Endothelial cell of umbilical vein (primary cell): ENCODE measurements at regions not wholly inside any gene's neighbourhood (a gene's known extent, or its start where the extent isn't known, plus 50 kb on each side); places are given as distances from the start of the nearest gene placed in this dataset.

ENCODE experiments used
- BruUV-seq: library from RNA; stranded (reverse); fragments of 400-500 nt; replicated peaks from 2 replicates; lab custom pipeline; 2021; lab: Mats Ljungman, UMichigan
- CTCF ChIA-PET: fragments of 300-600, 350-600 bp; sonication (Branson Sonifier 250); formaldehyde crosslinking; loops from one replicate; lab custom pipeline; 2021; ENCODE audit warnings: antibody characterized with exemption, inconsistent platforms; lab: Charles Lee
- POLR2A ChIA-PET: fragments of 300-600, 350-600 bp; sonication (Branson Sonifier 250); formaldehyde crosslinking; loops from one replicate; lab custom pipeline; 2021; ENCODE audit warnings: antibody characterized with exemption, inconsistent platforms; lab: Charles Lee
- DNase-seq: peaks from one replicate; pipeline ENCODE4 v3.0.0-alpha.2; 2011; ENCODE audit warnings: low read depth, low spot score
- FAIRE-seq: peaks from 2 replicates; lab custom pipeline; 2011; peaks lifted over from hg19 to GRCh38; lab: Jason Lieb, UNC
- H2AFZ ChIP-seq: 2 replicates; pipeline ENCODE4 v1.6.0; 2012; ENCODE audit warnings: low read depth, low read length, control low read depth, inconsistent platforms
- H3K27ac ChIP-seq: 2 replicates; pipeline ENCODE4 v1.5.1; 2011; ENCODE audit warnings: low read depth, mild to moderate bottlenecking, control low read depth, low read length, moderate library complexity; ENCODE audit not compliant: insufficient read depth
- H3K27me3 ChIP-seq, 2 experiments: 2 replicates each; pipeline versions ENCODE4 v1.6.0 to v1.6.1; 2011; ENCODE audit warnings: low read length in 2 of 2, mixed read lengths in 1 of 2; ENCODE audit not compliant: control insufficient read depth in 2 of 2, insufficient read depth in 2 of 2
- H3K36me3 ChIP-seq, 2 experiments: 2 replicates in 1 of 2; 3 replicates in 1 of 2; pipeline ENCODE4 v1.5.1; 2011; ENCODE audit warnings: low read length in 2 of 2, mild to moderate bottlenecking in 1 of 2, moderate library complexity in 1 of 2; ENCODE audit not compliant: control insufficient read depth in 2 of 2, insufficient read depth in 2 of 2; ENCODE audit errors: extremely low read depth in 1 of 2
- H3K4me1 ChIP-seq: 3 replicates; pipeline ENCODE4 v1.5.1; 2011; ENCODE audit warnings: mild to moderate bottlenecking, low read length; ENCODE audit not compliant: control insufficient read depth, insufficient read depth; ENCODE audit errors: extremely low read depth
- H3K4me2 ChIP-seq: 2 replicates; pipeline ENCODE4 v1.6.1; 2011; ENCODE audit warnings: low read length, control low read depth, mixed read lengths; ENCODE audit not compliant: insufficient read depth
- H3K4me3 ChIP-seq, 3 experiments: fragments of 200-600 bp in 1 of 3; sonication (generic), shearing (Covaris generic) in 1 of 3; replicated peaks in 1 of 3; 2 replicates each; pipeline ENCODE4 v1.5.1; 2011 to 2016; ENCODE audit warnings: control low read depth in 3 of 3, low read length in 3 of 3, mild to moderate bottlenecking in 2 of 3, inconsistent platforms in 1 of 3, low read depth in 1 of 3, moderate library complexity in 1 of 3; ENCODE audit not compliant: insufficient read depth in 1 of 3
- H3K79me2 ChIP-seq: 2 replicates; pipeline ENCODE4 v1.6.0; 2012; ENCODE audit warnings: low read length, inconsistent platforms; ENCODE audit not compliant: control insufficient read depth, insufficient read depth
- H3K9ac ChIP-seq: replicated peaks from 2 replicates; pipeline ENCODE3; 2011; ENCODE audit warnings: low read length, control low read depth; ENCODE audit not compliant: insufficient read depth; ENCODE audit errors: extremely low read depth
- H3K9me1 ChIP-seq: replicated peaks from 3 replicates; pipeline ENCODE4 v1.6.0; 2011; ENCODE audit warnings: mild to moderate bottlenecking, low read length; ENCODE audit not compliant: control insufficient read depth, insufficient read depth; ENCODE audit errors: extremely low read depth
- H3K9me3 ChIP-seq: replicated peaks from 2 replicates; pipeline ENCODE4 v1.5.1; 2012; ENCODE audit warnings: low read length, inconsistent platforms; ENCODE audit not compliant: control insufficient read depth, insufficient read depth
- H4K20me1 ChIP-seq: replicated peaks from 2 replicates; pipeline ENCODE3; 2011; ENCODE audit warnings: mild to moderate bottlenecking, low read length; ENCODE audit not compliant: control insufficient read depth, insufficient read depth; ENCODE audit errors: extremely low read depth
- EZH2 ChIP-seq: IDR thresholded peaks from 2 replicates; pipeline ENCODE4 v1.6.1; 2012; ENCODE audit warnings: borderline replicate concordance, low read depth, mild to moderate bottlenecking, moderate library complexity, low read length, inconsistent platforms; ENCODE audit not compliant: severe bottlenecking
- FOS ChIP-seq: IDR thresholded peaks from 2 replicates; pipeline ENCODE4 v1.6.1; 2011; ENCODE audit warnings: mild to moderate bottlenecking, low read length, moderate library complexity, borderline replicate concordance; ENCODE audit not compliant: insufficient read depth
- GATA2 ChIP-seq: IDR thresholded peaks from 2 replicates; pipeline ENCODE4 v1.7.0; 2011; ENCODE audit warnings: low read depth, mild to moderate bottlenecking, moderate library complexity, mixed read lengths, low read length; ENCODE audit not compliant: insufficient read length, insufficient read depth
- JUN ChIP-seq: IDR thresholded peaks from 2 replicates; pipeline ENCODE4 v1.6.1; 2011; ENCODE audit warnings: borderline replicate concordance, low read depth; ENCODE audit not compliant: insufficient read length, insufficient read depth
- MYC ChIP-seq: IDR thresholded peaks from one replicate; pipeline ENCODE4 v1.6.1; 2011; ENCODE audit warnings: mild to moderate bottlenecking, low read depth, low read length
- POLR2A ChIP-seq: IDR thresholded peaks from 2 replicates; pipeline ENCODE4 v1.6.1; 2012; ENCODE audit warnings: low read depth, mild to moderate bottlenecking, control low read depth, low read length
- POLR2AphosphoS5 ChIP-seq: IDR thresholded peaks from 2 replicates; pipeline ENCODE4 v1.6.1; 2012; ENCODE audit warnings: low read depth, mild to moderate bottlenecking, control low read depth, low read length, moderate library complexity; ENCODE audit not compliant: insufficient read depth
- dilution Hi-C: fragments of 300-500 bp; cut with MboI; formaldehyde crosslinking; loops from one replicate; pipeline ENCODE4 v1.15.0; 2019; ENCODE audit warnings: low sequenced_read_pairs; ENCODE audit not compliant: extremely low pct_ligation_motif_present
- intact Hi-C: fragments of 100-400 bp; cut with micrococcal nuclease; formaldehyde crosslinking; loops from one replicate; pipeline ENCODE4 v1.10.0; 2022
- TF ChIP-seq, protein P1 (sequence below), 2 donors: IDR thresholded peaks; 1 replicate in 1 of 2; 2 replicates in 1 of 2; pipeline ENCODE4 v1.5.1; 2011; ENCODE audit warnings: low read length in 2 of 2, mild to moderate bottlenecking in 2 of 2, moderate library complexity in 2 of 2, control low read depth in 1 of 2, inconsistent platforms in 1 of 2, low read depth in 1 of 2; ENCODE audit not compliant: insufficient read depth in 1 of 2; ENCODE audit errors: extremely low read depth in 1 of 2
- TF ChIP-seq, protein P2 (sequence below): IDR thresholded peaks from 2 replicates; pipeline ENCODE4 v1.6.1; 2011; ENCODE audit not compliant: insufficient read depth, insufficient read length

DNA sequence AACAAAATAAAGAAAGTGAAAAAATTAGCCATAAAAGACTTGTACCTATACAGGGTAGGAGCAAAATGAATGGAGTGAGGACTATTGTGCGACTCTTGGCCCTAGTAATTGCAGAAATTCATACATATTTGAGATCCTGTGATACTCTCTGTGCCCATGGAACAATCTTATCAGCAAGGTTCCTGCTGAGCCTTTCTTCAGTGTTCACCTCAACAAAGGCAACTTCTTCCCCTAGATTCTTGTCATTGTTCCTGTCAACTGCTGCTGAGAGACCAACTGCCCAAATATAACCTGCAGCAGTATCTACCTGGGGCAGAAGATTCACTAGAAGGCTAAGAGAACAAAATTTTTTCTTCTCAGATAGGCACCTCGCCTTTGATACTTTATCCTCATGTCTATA, 187.4 kb downstream of the NEBL start:
- intact Hi-C loops = no loop called here
- Histone ChIP-seq H3K4me3 (no peak overlapping the region), H3K27ac (no peak overlapping the region), H3K79me2 (no peaks in the 10 kb centered on the region), H2AFZ (no peak overlapping the region), H4K20me1 (no peaks in the 10 kb centered on the region), H3K4me2 (no peak overlapping the region), H3K27me3 (no peaks in the 10 kb centered on the region), H3K9me1 (no peaks in the 10 kb centered on the region), H3K36me3 (no peaks in the 10 kb centered on the region), H3K9me3 (peaks cover 1% of the 10 kb centered on the region), H3K9ac (no peak overlapping the region), H3K4me1 (no peaks in the 10 kb centered on the region)
- CTCF ChIA-PET = no interaction called here
- DNase-seq (no peak), FAIRE-seq (no peak)
- POLR2A ChIA-PET = no interaction called here
- no TSS peak for BruUV-seq
- no peak for TF ChIP-seq EZH2
- no peak for TF ChIP-seq MYC
- no peak for TF ChIP-seq GATA2
- TF ChIP-seq POLR2A = no peak
- no peak for TF ChIP-seq POLR2AphosphoS5
- TF ChIP-seq, protein P1, sequence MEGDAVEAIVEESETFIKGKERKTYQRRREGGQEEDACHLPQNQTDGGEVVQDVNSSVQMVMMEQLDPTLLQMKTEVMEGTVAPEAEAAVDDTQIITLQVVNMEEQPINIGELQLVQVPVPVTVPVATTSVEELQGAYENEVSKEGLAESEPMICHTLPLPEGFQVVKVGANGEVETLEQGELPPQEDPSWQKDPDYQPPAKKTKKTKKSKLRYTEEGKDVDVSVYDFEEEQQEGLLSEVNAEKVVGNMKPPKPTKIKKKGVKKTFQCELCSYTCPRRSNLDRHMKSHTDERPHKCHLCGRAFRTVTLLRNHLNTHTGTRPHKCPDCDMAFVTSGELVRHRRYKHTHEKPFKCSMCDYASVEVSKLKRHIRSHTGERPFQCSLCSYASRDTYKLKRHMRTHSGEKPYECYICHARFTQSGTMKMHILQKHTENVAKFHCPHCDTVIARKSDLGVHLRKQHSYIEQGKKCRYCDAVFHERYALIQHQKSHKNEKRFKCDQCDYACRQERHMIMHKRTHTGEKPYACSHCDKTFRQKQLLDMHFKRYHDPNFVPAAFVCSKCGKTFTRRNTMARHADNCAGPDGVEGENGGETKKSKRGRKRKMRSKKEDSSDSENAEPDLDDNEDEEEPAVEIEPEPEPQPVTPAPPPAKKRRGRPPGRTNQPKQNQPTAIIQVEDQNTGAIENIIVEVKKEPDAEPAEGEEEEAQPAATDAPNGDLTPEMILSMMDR (IDR thresholded peaks at IDR 0.05; ENCODE audit: extremely low read depth in 1 of 2, insufficient read depth in 1 of 2, low read depth in 1 of 2, low read length in 2 of 2) = no peak
- TF ChIP-seq JUN = no peak
- TF ChIP-seq, protein P2, sequence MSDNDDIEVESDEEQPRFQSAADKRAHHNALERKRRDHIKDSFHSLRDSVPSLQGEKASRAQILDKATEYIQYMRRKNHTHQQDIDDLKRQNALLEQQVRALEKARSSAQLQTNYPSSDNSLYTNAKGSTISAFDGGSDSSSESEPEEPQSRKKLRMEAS = no peak
- no peak for TF ChIP-seq FOS
- dilution Hi-C loops = no loop called here
